ENCODE measurements at regions not wholly inside any gene's neighbourhood (a gene's known extent, or its start where the extent isn't known, plus 50 kb on each side); places are given as distances from the start of the nearest gene placed in this dataset.

- no peak for DNase-seq
Measured at GRCh38 chr17:68740555-68741447, 139.6 kb upstream of the FAM20A start.

GRCh38 chr17:68737761-68738443, 136.7 kb upstream of the FAM20A start:
- no peak for DNase-seq

- no peak for DNase-seq
Measured at GRCh38 chr17:68734931-68735330, 133.8 kb upstream of the FAM20A start.

- DNase-seq, result no peak
Measured at GRCh38 chr17:68734187-68734900, 133.2 kb upstream of the FAM20A start.

GRCh38 chr17:68733241-68734176, 132.3 kb upstream of the FAM20A start:
- no peak for DNase-seq

GRCh38 chr17:68732301-68732749, 131.2 kb upstream of the FAM20A start:
- DNase-seq, result no peak

- no peak for DNase-seq
Measured at GRCh38 chr17:68731465-68731864, 130.3 kb upstream of the FAM20A start.

GRCh38 chr17:68719431-68719830, 118.3 kb upstream of the FAM20A start:
- no peak for DNase-seq

- no peak for DNase-seq
Measured at GRCh38 chr17:68718926-68719325, 117.8 kb upstream of the FAM20A start.

GRCh38 chr17:68718465-68718864, 117.3 kb upstream of the FAM20A start:
- DNase-seq, result no peak

GRCh38 chr17:68714676-68715075, 113.5 kb upstream of the FAM20A start:
- no peak for DNase-seq

- no peak for DNase-seq
Measured at GRCh38 chr17:68711858-68712257, 110.7 kb upstream of the FAM20A start.

- no peak for DNase-seq
Measured at GRCh38 chr17:68710976-68711375, 109.8 kb upstream of the FAM20A start.

GRCh38 chr17:68710035-68710780, 109.0 kb upstream of the FAM20A start:
- no peak for DNase-seq

GRCh38 chr17:68709461-68709860, 108.3 kb upstream of the FAM20A start:
- no peak for DNase-seq

GRCh38 chr17:68707031-68707430, 105.9 kb upstream of the FAM20A start:
- DNase-seq, result no peak

- DNase-seq, result no peak
Measured at GRCh38 chr17:68706356-68706920, 105.3 kb upstream of the FAM20A start.

- no peak for DNase-seq
Measured at GRCh38 chr17:68705714-68706076, 104.5 kb upstream of the FAM20A start.

- no peak for DNase-seq
Measured at GRCh38 chr17:68704871-68705713, 103.9 kb upstream of the FAM20A start.

GRCh38 chr17:68701046-68701445, 99.9 kb upstream of the FAM20A start:
- no peak for DNase-seq
